HG02973 (cell line): ENCODE measurements at regions not wholly inside any gene's neighbourhood (a gene's known extent, or its start where the extent isn't known, plus 50 kb on each side); places are given as distances from the start of the nearest gene placed in this dataset.
"Not testable (repeated sequence)": the region's sequence is repeated elsewhere in the genome, so short reads cannot be mapped to it uniquely, and the experiment has no call there.

ENCODE experiments used
- ATAC-seq: cut with Tn5 transposase; IDR thresholded peaks from one replicate; pipeline ENCODE4 v1.9.1; 2021; ENCODE audit warnings: moderate library complexity; ENCODE audit not compliant: unreplicated experiment

GRCh38 chr7:17085186-17085585 is 203.4 kb upstream of the AGR3 start:
- no peak for ATAC-seq

GRCh38 chr7:17086403-17086802 is 204.6 kb upstream of the AGR3 start:
- no peak for ATAC-seq

GRCh38 chr7:17090751-17091150 is 207.7 kb upstream of the AHR start:
- ATAC-seq = no peak

GRCh38 chr7:17093461-17093860 is 205.0 kb upstream of the AHR start:
- ATAC-seq = no peak

GRCh38 chr7:17094963-17095574 is 203.4 kb upstream of the AHR start:
- no peak for ATAC-seq

- no peak for ATAC-seq
These were observed 202.5 kb upstream of the AHR start for GRCh38 chr7:17095931-17096330.

GRCh38 chr7:17097668-17098297 is 200.7 kb upstream of the AHR start:
- peak; percentile 48 for ATAC-seq

GRCh38 chr7:17098515-17098914 is 199.9 kb upstream of the AHR start:
- no peak for ATAC-seq

- no peak for ATAC-seq
These were observed 199.1 kb upstream of the AHR start for GRCh38 chr7:17099083-17099973.

- ATAC-seq = not testable (repeated sequence)
These were observed 198.4 kb upstream of the AHR start for GRCh38 chr7:17099974-17100509.

- ATAC-seq = no peak
These were observed 197.2 kb upstream of the AHR start for GRCh38 chr7:17101207-17101696.

- no peak for ATAC-seq
These were observed 195.3 kb upstream of the AHR start for GRCh38 chr7:17103170-17103569.

- ATAC-seq = no peak
These were observed 194.5 kb upstream of the AHR start for GRCh38 chr7:17103984-17104383.

- no peak for ATAC-seq
These were observed 194.0 kb upstream of the AHR start for GRCh38 chr7:17104419-17104818.

- ATAC-seq = no peak
These were observed 192.8 kb upstream of the AHR start for GRCh38 chr7:17105701-17106100.

- no peak for ATAC-seq
These were observed 190.3 kb upstream of the AHR start for GRCh38 chr7:17108049-17108584.

GRCh38 chr7:17109020-17109419 is 189.4 kb upstream of the AHR start:
- ATAC-seq = no peak

GRCh38 chr7:17113770-17114169 is 184.7 kb upstream of the AHR start:
- not testable (repeated sequence) for ATAC-seq

- no peak for ATAC-seq
These were observed 180.0 kb upstream of the AHR start for GRCh38 chr7:17118412-17118811.

- no peak for ATAC-seq
These were observed 177.7 kb upstream of the AHR start for GRCh38 chr7:17120756-17121155.

- ATAC-seq = no peak
These were observed 176.8 kb upstream of the AHR start for GRCh38 chr7:17121671-17122070.
